MCF 10A (cell line): ENCODE measurements at regions not wholly inside any gene's neighbourhood (a gene's known extent, or its start where the extent isn't known, plus 50 kb on each side); places are given as distances from the start of the nearest gene placed in this dataset.

Source experiments
- BruUV-seq: library from RNA; stranded (reverse); fragments of 400-500 nt; replicated peaks from 2 replicates; lab custom pipeline; 2021; lab: Mats Ljungman, UMichigan
- CTCF ChIA-PET: fragments of 300-600 bp; sonication (Branson Sonifier 250); formaldehyde crosslinking; extraction: SDS; loops from one replicate; lab custom pipeline; 2021; ENCODE audit warnings: antibody characterized with exemption, inconsistent platforms; lab: Yijun Ruan, JAX
- POLR2A ChIA-PET: fragments of 300-600, 350-650 bp; sonication (Branson Sonifier 250); formaldehyde crosslinking; extraction: SDS; loops from one replicate; lab custom pipeline; 2020; ENCODE audit warnings: antibody characterized with exemption, inconsistent platforms; lab: Yijun Ruan, JAX
- DNase-seq: peaks from one replicate; pipeline ENCODE4 v3.0.0-alpha.2; 2018; ENCODE audit not compliant: unreplicated experiment
- H3K27ac Mint-ChIP-seq: one replicate; pipeline ENCODE4 v1.8.0; 2022; ENCODE audit warnings: mild to moderate bottlenecking, low read depth, mixed read lengths; ENCODE audit not compliant: unreplicated experiment
- H3K27me3 Mint-ChIP-seq: one replicate; pipeline ENCODE4 v1.8.0; 2022; ENCODE audit warnings: mixed read lengths; ENCODE audit not compliant: insufficient read depth, unreplicated experiment
- H3K36me3 Mint-ChIP-seq: one replicate; pipeline ENCODE4 v1.8.0; 2022; ENCODE audit warnings: mild to moderate bottlenecking, moderate library complexity, mixed read lengths; ENCODE audit not compliant: insufficient read depth, unreplicated experiment
- H3K4me1 Mint-ChIP-seq: one replicate; pipeline ENCODE4 v1.8.0; 2022; ENCODE audit warnings: mixed read lengths; ENCODE audit not compliant: insufficient read depth, unreplicated experiment
- H3K4me3 Mint-ChIP-seq: one replicate; pipeline ENCODE4 v1.8.0; 2022; ENCODE audit warnings: mild to moderate bottlenecking, moderate library complexity, mixed read lengths; ENCODE audit not compliant: unreplicated experiment
- H3K9me3 Mint-ChIP-seq: one replicate; pipeline ENCODE4 v1.8.0; 2022; ENCODE audit warnings: mixed read lengths; ENCODE audit not compliant: unreplicated experiment
- intact Hi-C: fragments of 100-400 bp; cut with micrococcal nuclease; formaldehyde crosslinking; loops from 2 replicates; pipeline ENCODE4 v1.14.1; 2022
- TF ChIP-seq, protein P1 (sequence below): fragments of 200-600 bp; IDR thresholded peaks from one replicate; pipeline ENCODE4 v1.8.0; 2022; ENCODE audit warnings: antibody characterized with exemption, mild to moderate bottlenecking; ENCODE audit not compliant: unreplicated experiment

GRCh38 chr7:125357676-125358455 lies 428.2 kb upstream of the POT1 start:
- Mint-ChIP-seq H3K4me1 (no peaks in the 10 kb centered on the region), H3K9me3 (no peaks in the 10 kb centered on the region), H3K36me3 (no peaks in the 10 kb centered on the region), H3K27ac (no peak overlapping the region), H3K4me3 (no peak overlapping the region), H3K27me3 (no peaks in the 10 kb centered on the region)
- BruUV-seq: no TSS peak
- ChIA-PET POLR2A (no interaction called here), CTCF (interaction anchor here (1.3 kb wide), 1 partner anchor 10 kb away, joined by 3 read pairs; no protein-coding TSS in a partner anchor)
- intact Hi-C loops: no loop called here
- no peak for DNase-seq
- TF ChIP-seq, protein P1, sequence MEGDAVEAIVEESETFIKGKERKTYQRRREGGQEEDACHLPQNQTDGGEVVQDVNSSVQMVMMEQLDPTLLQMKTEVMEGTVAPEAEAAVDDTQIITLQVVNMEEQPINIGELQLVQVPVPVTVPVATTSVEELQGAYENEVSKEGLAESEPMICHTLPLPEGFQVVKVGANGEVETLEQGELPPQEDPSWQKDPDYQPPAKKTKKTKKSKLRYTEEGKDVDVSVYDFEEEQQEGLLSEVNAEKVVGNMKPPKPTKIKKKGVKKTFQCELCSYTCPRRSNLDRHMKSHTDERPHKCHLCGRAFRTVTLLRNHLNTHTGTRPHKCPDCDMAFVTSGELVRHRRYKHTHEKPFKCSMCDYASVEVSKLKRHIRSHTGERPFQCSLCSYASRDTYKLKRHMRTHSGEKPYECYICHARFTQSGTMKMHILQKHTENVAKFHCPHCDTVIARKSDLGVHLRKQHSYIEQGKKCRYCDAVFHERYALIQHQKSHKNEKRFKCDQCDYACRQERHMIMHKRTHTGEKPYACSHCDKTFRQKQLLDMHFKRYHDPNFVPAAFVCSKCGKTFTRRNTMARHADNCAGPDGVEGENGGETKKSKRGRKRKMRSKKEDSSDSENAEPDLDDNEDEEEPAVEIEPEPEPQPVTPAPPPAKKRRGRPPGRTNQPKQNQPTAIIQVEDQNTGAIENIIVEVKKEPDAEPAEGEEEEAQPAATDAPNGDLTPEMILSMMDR: no peak

DNA sequence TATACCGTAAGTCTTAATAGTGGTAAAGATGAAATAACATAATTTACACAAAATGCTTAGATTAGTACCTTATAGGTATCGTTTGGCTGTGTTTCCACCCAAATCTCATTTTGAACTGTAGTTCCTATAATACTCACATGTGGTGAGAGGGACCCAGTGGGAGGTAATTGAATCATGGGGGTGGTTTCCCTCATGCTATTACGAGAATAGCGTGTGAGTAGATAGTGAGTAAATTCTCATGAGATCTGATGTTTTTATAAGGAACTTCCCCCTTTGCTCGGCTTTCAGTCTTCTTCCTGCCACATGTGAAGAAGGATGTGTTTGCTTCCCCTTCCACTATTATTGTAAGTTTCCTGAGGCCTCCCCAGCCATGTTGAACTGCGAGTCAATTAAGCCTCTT lies 426.3 kb upstream of the POT1 start:
- Mint-ChIP-seq H3K4me1 (no peaks in the 10 kb centered on the region), H3K27me3 (no peaks in the 10 kb centered on the region), H3K9me3 (no peaks in the 10 kb centered on the region), H3K4me3 (no peak overlapping the region), H3K36me3 (no peaks in the 10 kb centered on the region), H3K27ac (no peak overlapping the region)
- no TSS peak for BruUV-seq
- ChIA-PET POLR2A (no interaction called here), CTCF (no interaction called here)
- TF ChIP-seq, protein P1: no peak
- intact Hi-C loops: no loop called here
- DNase-seq: no peak

DNA sequence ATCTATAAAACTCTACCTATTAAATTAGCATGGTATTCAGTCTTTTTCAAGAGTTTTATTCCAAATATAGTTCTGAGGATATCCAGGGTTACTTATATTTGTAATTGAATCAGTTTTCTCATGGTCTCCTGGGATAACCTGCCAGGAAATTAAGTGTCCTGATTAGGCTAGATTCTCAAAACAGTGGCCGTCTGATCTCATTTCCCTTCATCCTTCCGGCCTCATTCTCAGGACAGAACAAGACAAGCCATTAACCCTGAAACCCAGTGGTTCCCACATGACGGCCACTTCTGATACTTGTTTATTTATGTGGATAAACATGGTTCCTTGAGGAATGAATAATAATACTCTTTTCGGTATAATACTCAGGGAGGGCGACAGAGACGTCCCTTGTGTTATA lies 417.6 kb upstream of the POT1 start:
- ChIA-PET POLR2A (no interaction called here), CTCF (no interaction called here)
- no peaks in the 10 kb centered on the region for H3K36me3 Mint-ChIP-seq
- TF ChIP-seq, protein P1: no peak
- BruUV-seq: no TSS peak
- intact Hi-C loops: no loop called here
- no peaks in the 10 kb centered on the region for H3K4me1 Mint-ChIP-seq
- DNase-seq: no peak
- H3K27me3 Mint-ChIP-seq: no peaks in the 10 kb centered on the region
- H3K4me3 Mint-ChIP-seq: no peak overlapping the region
- no peak overlapping the region for H3K27ac Mint-ChIP-seq
- H3K9me3 Mint-ChIP-seq: no peaks in the 10 kb centered on the region

DNA sequence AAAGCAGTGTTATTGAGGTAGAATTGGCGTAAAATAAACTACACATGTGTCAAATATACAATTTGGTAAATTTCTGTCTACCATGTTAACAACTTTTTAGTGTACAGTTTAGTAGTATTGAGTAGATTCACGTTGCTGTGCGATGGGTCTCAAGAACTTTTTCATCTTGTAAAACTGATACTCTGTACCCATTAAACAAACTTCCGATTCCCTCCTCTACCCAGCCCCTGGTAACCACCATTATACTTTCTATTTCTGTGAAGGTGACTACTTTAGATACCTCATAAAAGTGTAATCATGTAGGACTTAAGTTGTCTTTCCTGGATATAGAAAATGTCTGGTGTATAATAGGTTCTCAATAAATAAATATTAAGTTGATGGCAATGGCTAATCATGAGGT lies 408.5 kb upstream of the POT1 start:
- Mint-ChIP-seq H3K36me3 (no peaks in the 10 kb centered on the region), H3K27me3 (no peaks in the 10 kb centered on the region), H3K9me3 (no peaks in the 10 kb centered on the region), H3K27ac (no peak overlapping the region), H3K4me3 (no peak overlapping the region), H3K4me1 (no peaks in the 10 kb centered on the region)
- intact Hi-C loops: no loop called here
- BruUV-seq: no TSS peak
- TF ChIP-seq, protein P1: no peak
- DNase-seq: no peak
- CTCF ChIA-PET: no interaction called here
- POLR2A ChIA-PET: no interaction called here
